Stimulated activated CD4-positive, alpha-beta T cell treated with anti-CD3 and anti-CD28 coated beads, Interleukin-2, amount 100 ng/mL, for 4 hours (primary cell): ENCODE measurements at regions not wholly inside any gene's neighbourhood (a gene's known extent, or its start where the extent isn't known, plus 50 kb on each side); places are given as distances from the start of the nearest gene placed in this dataset.
"Not testable (repeated sequence)": the region's sequence is repeated elsewhere in the genome, so short reads cannot be mapped to it uniquely, and the experiment has no call there.

ENCODE experiments used
- DNase-seq: peaks from one replicate; pipeline ENCODE4 v3.0.0-alpha.2; 2020; ENCODE audit warnings: low read depth

DNA sequence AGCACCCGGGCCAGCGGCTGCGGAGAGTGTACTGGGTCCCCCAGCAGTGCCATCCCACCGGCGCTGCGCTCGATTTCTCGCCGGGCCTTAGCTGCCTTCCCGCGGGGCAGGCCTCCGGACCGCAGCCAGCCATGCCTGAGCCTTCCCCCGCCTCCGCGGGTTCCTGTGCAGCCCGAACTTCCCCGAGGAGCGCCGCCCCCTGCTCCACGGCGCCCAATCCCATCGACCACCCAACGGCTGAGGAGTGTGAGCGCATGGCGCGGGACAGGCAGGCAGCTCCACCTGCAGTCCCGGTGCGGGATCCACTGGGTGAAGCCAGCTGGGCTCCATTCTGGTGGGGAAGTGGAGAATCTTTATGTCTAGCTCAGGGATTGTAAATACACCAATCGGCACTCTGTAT, 325.4 kb downstream of the PPP1R3A start:
- not testable (repeated sequence) for DNase-seq

DNA sequence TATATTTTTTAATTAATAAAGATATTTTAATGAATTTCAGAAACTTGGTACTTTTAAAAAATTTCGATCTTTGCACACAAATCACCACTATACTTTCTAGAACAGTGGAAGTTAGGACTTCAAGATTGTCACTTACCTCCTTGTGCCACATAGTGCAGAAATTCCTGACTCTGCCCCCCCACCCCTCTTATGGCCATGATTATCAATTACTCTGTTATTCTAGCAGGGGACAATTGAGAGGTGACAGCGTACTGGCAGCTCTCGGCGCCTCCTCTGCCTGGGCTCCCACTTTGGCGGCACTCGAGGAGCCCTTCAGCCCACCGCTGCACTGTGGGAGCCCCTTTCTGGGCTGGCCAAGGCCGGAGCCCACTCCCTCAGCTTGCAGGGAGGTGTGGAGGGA, 325.9 kb downstream of the PPP1R3A start:
- not testable (repeated sequence) for DNase-seq

DNA sequence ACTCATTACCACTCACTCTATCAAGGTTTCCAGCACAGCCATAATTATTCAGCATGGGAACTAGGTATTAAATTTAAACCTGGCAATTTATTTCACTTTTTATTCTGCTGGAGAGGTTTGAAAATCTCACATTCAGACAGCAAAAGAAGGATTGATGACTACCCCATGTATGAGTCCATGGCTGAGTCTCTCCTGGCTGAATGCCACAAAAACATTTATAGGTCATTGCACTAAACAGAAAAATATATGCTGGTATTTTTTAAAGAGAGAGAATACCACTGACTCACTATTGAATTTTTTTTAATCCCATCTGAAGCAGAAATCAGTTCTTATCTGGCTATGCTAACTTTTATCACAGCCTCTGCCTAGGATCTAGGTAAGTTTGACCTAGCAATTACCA, 336.3 kb downstream of the PPP1R3A start:
- no peak for DNase-seq

DNA sequence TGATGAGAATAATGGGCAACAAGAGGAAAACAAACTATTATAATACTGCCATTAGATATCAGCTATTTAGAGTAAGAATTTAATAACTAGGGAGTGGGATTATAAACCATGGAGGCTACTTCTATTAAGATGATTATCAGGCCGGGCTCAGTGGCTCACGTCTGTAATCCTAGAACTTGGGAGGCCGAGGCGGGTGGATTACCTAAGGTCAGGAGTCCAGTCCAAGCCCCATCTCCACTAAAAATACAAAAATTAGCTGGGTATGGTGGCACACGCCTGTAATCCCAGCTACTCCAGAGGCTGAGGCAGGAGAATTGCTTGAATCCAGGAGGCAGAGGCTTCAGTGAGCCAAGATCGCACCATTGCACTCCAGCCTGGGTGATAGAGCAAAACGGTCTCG, 355.6 kb downstream of the PPP1R3A start:
- not testable (repeated sequence) for DNase-seq

DNA sequence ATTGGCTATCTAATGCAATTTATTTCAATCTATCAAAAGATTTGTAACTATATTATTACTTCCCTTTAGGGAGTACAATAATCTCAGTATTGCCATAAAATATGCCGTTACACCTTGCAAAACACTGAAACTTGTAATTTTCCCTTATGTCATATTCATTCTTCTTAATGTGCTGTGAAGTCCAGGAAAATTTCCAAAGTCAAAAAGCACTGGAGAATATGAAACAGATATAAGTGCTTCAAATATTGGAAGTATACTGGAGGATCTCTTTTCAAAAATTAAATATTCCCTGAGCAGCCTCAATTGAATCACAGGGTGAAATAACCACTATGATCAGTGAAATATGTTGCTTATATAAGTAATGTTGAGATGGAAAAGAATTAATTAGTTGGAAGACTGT, 356.0 kb downstream of the PPP1R3A start:
- DNase-seq = no peak

DNA sequence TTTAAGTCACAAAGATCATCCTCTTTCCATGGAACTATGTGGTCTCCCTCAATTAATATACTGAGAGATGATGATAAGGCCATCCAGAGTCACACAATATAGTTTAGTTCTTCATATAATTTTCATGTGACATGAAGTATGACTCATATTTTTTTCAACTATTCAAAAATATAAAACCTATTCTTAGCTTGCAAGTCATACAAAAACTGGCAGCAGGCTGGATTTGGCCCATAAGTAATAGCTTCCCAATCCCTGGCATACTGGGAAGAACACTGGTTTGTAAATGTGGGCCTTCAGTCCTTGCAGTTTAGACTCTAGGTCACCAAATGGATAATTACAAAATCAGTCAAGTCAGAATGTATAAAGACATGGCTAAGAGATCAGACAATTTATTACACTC, 356.6 kb downstream of the PPP1R3A start:
- DNase-seq = no peak

DNA sequence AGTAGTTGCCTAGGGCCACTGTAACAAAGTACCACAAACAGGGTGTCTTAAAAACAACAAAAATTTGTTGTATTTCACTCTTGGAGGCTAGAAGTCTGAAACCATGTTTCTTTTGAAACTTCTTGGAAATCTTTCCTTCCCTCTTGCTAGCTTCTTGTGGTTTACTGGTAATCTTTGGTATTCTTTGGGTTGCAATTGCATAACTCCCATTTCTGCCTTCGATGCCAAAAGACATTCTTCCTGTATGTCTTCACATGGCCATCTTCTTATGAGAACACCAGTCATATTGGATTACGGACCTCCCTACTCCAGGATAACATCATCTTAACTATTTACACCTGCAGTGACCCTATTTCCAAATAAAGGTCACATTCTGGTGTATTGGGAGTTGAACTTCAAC, 357.4 kb downstream of the PPP1R3A start:
- DNase-seq = no peak

DNA sequence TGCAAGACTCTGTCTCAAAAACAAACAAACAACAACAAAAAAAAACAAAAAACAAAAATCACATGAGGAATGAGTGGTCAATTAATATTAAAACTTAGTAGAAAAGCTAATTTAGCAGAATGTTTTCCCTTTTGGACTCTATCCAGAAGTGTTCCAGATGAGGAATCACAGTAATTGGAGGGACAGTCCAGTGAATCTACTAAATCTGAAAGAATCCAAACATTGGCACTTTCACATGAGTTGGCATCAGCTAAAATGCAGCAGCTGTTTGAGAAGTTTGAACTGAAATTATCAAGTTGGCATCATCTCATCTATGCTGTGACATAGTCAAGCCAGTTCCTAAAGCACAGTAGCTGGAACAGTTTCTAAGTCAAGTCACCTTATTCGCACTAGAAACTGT, 367.8 kb downstream of the PPP1R3A start:
- DNase-seq = no peak

DNA sequence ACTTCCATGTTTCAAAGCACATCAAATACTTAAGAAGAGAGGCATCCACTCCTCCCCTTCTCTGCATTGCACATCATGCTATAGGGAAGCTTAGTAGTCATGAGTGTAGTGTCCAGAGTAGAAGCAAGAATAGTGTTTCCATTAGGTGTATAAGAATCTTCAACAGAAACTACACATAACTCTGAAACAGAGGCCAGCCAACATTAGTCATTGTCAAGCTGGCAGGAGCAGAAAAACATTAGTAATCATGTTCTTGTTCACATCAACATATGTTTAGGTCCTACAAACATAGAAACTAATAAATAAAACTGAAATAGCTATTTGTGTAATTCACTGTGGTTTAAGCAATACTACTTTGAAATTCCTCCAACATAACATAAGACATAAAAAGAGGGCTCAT, 370.2 kb downstream of the PPP1R3A start:
- no peak for DNase-seq

DNA sequence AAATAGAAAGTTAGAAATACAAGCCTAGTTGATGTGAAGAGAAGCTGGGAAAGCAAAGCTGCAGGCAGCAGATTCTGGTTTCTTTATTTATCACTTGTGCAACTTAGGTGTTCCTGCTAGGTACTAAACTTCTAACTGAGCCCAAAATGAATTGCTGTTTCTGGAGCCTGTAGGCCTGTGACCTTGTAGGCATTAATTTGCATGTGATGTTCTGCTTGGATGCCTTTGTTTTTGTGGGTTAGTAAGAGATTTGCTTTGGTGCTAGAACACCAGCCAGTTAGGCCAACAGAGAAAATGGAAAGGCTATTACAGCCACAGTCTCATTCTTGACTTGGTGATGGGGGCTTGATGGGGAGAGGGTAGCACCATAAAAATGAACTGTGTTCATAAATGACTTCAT, 370.7 kb downstream of the PPP1R3A start:
- DNase-seq = no peak

DNA sequence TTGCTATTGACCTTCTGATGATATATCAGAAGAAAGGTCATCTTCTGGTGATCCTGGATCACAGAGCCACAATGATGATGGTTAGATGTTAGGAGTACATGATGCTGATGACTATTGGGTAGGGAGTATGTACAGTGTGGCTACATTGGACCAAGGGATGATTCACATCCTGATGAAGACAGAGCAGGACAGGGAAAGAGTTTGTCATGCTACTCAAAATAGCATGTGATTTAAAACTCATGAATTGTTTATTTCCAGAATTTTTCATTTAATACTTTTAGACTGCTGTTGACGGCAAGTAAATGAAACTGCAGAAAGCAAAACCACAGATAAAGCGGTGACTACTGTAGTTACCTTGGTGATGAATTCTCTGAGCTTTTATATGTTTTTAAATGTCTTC, 397.3 kb downstream of the PPP1R3A start:
- DNase-seq = no peak

DNA sequence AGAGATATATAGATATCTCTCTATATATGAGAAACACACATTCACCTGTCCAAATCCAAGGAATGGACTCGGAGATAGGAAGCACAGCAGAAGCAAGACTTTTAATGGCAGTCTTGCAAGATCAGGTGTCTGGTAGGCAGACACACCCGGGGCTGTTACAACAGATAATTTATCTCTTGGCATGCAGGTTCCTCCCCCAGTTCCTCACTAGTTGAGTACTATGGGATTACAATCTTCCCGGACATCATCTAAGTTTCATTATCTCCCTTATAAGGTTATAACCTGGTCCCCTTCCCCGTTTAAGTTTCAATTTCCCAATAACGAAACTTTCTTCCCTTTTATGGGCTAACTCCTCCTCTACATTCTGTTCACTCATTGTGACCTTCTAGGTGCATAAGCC, 399.3 kb downstream of the PPP1R3A start:
- no peak for DNase-seq

DNA sequence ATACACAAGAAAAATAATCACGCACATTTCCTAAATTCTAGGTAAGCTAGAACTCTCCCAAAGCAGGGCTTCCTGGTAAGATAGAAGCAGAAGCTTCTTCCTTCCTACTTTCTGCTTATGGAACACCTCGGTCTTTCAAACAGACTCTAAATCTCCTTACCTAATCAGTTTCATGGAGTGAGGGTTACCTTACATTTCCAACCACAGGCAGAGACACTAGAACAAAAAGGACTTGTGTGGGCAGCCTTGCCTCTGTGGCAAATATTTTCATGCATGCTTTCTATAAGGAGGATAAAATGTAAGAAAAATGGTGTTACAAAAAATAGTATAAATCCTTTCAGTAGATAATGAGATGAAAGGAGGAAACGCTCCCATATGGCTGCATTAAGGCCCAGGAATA, 386.3 kb upstream of the SMIM30 start:
- no peak for DNase-seq

DNA sequence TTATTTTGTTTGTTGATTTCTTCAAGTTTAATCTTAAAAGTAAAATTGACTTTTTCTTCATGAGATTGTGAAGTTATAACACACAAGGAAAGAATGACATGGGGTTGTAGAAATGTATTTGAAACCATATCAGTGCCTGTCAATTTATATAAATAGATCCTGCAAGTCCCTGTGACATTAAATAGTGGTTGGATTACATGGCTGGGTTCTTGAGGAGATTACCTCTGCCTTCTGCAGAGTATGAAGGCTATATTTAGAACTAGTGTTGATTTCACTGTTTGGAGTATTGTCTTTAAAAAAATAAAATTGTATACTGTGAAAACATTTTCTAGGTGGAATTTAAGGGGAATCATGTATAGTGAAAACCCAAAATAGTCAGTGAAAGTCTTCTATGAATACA, 385.8 kb upstream of the SMIM30 start:
- DNase-seq = no peak

DNA sequence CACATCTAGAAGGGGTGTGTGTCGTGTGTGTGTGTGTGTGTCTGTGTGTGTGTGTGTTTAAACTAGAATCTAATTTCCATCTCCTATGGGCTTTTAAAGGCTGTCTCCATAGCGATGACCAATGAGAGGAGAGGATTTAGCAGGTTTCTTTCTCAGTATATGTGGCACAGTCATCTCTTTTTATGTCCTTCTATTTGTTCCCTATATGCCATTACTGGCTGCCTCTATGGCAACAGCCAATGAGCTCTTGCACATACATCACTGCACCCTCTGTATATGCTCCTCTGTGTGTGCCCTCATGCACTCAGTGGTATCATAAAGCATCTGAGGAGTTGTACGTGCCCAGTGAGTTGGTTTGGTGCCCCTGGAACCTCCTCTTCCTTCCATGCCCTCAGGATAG, 378.2 kb upstream of the SMIM30 start:
- DNase-seq = not testable (repeated sequence)

DNA sequence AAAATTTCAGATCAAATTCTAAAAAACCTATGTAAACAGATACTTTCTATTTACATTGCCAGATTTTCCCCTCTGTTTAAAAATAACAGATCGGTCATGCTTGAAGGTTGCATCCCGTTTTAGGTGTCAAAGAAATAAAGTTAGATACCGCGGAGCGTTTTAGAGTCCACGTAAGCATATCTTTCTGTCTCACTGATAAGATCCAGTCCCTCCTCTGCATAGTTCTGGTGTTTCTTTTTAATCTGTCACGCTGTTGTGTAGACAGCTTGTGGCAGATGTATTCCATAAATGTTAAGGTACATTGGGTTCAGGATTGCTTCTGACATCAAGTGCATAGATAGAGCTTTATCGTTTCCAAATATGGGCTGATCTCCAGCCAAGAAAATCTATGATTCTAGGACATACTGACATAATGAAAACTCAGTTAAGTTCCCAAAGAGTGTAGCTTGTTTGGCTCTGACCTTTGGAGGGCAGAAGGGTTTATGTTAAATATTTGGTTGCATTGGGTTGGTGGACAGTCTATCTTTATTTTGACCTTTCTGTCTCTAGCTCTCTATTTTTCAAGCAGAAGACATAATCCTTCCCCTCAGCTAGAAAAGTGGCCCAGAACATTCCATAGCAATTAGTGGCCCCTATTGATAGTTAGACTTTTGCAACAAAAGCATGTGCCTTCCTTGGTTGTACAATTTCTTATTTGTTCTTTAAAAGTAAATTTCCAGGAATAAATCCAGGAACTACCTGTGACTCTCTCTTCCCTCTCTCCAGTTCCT, 376.6 kb upstream of the SMIM30 start:
- not testable (repeated sequence) for DNase-seq

DNA sequence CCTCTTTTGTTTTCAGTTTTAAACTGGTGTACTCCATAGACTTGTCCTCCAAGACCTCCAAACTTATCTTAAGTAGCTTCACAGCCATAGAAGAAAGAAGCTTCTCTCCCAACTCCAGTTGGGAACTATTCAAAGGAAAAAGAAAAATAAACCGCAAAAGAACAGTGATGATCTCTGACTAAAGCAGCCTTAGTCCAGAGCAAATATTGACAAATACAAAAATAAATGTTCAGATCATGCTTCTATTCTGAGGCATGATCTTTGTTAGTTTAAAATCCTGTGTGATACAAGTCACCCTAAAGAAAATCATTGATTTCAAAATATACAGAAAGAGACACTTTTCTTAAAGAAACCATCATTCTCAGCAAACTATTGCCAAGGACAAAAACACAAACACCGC, 373.0 kb upstream of the SMIM30 start:
- DNase-seq = no peak

DNA sequence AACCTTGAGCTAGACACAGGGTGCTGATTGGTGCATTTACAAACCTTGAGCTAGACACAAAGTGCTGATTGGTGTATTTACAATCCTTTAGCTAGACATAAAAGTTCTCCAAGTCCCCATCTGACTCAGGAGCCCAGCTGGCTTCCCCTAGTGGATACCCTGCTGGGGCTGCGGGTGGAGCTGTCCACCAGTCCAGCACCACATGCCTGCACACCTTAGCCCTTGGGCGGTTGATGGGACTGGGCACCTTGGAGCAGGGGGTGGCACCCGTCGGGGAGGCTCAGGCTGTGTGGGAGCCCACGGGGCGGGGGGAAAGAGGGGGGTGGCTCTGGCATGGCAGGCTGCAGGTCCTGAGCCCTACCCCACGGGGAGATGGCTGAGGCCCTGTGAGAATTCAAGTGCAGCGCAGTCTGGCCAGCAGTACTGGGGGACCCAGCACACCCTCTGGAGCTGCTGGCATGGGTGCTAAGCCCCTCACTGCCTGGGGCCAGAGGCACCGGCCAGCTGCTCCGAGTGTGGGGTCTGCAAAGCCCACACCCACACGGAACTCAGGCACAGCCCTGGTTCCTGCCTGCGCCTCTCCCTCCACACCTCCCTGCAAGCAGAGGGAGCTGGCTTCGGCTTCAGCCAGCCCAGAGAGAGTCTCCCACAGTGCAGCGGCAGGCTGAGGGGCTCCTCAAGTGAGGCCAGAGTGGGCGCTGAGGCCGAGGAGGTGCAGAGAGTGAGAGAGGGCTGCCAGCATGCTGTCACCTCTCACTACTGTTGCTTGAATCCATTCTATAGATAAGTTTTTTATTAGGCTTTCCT, 369.8 kb upstream of the SMIM30 start:
- DNase-seq = no peak

DNA sequence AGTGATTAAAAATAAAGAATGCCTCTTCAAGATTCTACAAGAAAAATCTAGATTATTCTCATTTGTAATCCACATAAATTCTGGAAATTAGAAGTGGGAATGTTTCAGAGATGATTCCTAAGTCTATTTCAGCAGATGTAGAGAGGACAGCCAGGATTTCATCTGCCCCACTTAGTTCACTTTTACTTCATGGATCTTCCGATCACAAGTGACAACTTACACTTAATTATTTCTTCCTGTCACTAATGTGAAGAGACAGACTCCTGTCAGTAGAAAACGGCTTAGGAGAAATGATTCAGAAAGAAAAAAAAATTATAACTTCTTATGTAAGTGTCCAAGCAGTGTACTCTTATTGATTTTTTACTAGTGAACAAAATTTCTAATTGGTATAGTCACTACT, 368.2 kb upstream of the SMIM30 start:
- no peak for DNase-seq

DNA sequence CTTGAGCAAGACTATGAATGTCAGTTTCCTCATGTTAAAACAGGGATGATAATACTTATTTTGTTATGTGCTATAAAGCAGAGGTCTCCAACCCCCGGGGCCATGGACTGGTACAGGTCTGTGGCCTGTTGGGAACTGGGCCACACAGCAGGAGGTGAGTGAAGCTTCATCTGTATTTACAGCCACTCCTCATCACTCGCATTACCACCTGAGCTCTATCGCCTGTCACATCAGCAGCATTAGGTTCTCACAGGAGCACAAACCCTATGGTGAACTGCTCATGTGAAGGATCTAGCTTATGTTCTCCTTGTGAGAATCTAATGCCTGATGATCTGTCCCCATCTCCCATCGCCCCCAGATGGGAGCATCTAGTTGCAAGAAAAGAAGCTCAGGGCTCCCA, 365.3 kb upstream of the SMIM30 start:
- DNase-seq = no peak

DNA sequence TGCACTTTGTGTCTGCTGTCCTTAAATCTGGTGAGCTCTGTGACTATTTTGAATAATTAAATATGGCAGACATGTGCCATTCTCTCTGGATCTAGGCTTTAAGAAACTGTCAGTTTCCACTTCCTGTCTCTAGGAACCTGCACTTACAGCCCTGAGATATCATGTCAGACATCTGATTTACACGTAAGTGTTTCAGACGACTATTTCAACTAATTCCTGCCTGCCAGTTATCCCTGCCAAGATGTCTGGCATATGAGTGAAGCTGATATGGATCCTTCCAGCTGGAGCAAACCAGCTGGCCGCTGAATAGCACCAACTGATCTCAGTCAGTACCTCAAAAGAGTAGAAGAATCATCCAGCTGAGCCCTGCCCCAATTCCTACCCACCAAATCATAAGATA, 362.2 kb upstream of the SMIM30 start:
- DNase-seq = no peak

DNA sequence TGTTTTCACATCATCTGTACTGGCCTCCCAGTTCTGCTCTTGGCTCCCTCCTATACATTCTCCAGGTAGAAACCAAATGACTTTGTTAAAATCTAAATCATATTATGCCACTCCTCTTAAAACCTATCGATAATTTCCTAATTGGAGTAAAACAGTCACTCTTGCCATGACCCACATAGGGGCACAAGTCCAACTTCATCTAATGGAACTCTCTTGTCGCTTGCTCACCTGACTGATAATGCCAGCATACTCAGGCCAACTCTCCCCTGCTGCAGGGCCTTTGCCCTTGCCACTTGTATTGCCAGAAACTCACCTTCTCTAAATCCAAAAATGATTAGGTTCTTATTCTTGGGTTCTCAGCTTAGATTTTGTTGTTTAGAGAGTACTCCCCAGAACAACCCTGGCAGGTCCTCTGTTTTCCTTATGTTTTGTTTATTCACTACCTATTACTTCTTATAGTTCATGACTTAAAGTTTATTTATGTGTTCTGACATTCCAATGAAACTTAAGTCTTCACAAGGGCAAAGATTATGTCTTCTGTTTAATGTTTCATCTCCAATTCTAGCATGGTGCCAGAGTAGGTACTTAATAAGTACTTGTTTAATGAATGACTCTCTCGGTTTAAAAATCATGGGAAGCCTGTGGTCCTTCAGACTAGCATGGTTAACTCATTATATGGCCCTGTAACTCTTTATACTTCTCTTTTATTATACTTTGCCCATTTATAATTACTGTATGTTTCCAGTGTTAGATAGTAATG, 345.9 kb upstream of the SMIM30 start:
- no peak for DNase-seq

DNA sequence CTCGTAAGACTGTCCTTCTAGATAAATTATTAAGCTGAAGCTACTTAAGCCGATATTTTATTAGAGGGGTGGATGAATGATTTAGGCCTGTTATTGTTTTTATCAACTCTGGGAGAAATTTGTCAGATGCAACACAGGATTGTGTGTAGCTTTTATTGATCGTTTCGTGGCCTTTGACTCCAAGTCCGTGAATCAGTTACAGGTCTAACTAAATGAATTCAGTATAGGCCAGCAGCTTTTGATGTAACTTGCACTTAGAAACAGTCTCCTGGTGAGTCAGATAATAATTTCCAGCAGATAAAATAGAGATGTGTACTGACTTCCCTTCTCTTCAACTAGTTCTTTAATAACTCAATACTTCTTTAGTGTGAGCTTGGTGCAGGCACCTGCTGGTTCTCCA, 341.7 kb upstream of the SMIM30 start:
- DNase-seq = no peak
